ENCODE measurements at regions not wholly inside any gene's neighbourhood (a gene's known extent, or its start where the extent isn't known, plus 50 kb on each side); places are given as distances from the start of the nearest gene placed in this dataset.

DNA sequence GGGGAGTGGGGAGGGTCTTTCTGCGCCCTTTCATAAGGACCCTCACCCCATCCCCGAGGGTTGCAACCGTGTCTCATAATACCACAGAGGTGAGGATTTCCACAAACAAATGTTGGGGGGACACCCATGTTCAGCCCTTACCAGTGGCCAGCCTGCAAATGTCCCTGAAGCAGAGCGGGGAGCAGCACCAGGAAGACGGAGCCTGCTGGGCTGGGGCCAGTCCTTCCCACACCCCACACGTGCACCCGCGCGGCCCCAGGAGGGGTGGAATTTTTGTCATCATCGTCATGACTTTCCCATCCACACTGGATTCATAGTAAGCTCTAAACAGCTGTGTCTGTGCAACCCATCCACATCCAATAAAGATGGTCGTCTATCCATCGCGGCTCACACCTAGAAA lies 409.8 kb downstream of the BRD1 start:
- DNase-seq (ENCODE audit: low spot score): no peak
- TF ChIP-seq, protein P1, sequence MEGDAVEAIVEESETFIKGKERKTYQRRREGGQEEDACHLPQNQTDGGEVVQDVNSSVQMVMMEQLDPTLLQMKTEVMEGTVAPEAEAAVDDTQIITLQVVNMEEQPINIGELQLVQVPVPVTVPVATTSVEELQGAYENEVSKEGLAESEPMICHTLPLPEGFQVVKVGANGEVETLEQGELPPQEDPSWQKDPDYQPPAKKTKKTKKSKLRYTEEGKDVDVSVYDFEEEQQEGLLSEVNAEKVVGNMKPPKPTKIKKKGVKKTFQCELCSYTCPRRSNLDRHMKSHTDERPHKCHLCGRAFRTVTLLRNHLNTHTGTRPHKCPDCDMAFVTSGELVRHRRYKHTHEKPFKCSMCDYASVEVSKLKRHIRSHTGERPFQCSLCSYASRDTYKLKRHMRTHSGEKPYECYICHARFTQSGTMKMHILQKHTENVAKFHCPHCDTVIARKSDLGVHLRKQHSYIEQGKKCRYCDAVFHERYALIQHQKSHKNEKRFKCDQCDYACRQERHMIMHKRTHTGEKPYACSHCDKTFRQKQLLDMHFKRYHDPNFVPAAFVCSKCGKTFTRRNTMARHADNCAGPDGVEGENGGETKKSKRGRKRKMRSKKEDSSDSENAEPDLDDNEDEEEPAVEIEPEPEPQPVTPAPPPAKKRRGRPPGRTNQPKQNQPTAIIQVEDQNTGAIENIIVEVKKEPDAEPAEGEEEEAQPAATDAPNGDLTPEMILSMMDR (IDR thresholded peaks at IDR 0.05; ENCODE audit: extremely low read depth, missing control alignments): no peak

DNA sequence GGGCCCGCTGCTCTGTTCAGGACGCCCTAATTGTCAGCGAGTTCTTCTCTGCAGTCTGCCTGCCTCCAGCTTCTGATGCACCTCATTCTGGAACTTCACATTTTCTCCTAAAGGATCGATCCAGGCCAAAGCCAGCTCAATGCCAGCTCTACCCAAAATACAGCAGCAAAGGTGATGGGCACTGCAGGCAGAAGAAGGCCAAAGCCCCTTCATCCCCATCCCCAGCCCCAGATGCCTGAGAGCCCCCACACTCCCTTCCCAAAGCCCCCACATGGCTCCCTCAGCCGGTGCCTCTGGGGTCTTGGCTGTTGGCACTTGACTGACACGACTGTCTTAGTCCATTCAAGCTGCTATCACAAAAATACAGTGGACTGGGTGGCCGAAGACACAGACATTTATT lies 410.3 kb downstream of the BRD1 start:
- TF ChIP-seq, protein P1 (IDR thresholded peaks at IDR 0.05; ENCODE audit: extremely low read depth, missing control alignments): no peak
- DNase-seq (ENCODE audit: low spot score): no peak

DNA sequence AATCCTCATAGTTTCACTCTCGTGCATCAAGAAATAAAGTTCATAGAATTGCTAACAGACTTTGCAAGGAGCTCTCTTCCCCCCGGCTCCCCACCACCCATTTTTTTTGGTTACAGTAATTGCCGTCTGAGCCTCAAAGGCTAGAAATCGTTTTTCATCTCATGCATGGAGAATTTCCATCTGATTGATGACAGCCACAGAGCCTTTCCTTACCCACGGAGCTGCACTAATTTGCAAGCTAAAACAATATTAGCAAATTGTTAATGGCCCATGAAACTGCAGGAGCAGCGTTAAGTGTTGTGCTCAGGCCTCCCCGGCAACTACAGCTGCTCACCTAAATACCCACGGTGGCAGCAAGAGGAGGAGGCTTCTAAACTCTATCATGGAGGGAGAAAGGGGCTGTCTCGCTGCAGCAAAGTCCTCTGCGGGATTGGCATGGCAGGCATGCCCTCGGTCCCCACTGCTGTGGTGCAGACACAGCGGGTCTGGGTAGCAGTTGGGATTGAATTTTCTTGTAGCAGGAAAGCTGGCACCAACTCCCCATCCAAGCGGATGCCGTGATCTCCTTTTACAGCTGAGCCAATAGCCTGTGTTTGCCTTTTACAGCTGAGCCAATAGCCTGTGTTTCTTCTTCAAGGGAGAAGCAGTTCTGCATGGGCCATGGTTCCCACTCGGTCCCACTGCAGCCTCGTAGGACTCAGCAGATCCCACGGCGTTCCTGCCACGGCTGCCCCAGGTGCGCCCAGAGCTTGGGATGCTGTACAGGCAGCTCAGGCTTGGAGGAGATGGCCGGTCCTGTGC lies 412.3 kb downstream of the BRD1 start:
- DNase-seq (ENCODE audit: low spot score): no peak
- TF ChIP-seq, protein P1 (IDR thresholded peaks at IDR 0.05; ENCODE audit: extremely low read depth, missing control alignments): no peak

DNA sequence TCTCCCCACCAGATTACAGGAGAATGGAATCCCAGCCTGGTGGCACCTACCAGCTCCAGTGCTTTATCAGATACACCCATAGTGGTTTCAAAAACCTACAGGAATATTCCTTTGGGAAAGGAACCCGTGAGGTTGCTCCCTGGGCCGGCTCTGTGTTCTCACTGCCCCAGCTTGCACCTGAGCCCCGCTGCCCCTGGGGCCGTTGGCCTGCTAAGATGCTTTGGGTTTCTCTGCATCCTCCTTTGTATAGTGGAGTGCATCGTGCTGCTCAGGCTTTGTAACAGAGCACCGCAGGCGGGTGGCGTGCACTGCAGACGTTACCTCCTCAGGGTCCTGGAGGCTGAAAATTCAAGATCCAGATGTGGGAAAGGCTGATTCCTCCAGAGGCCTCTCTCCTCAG lies 414.1 kb downstream of the BRD1 start:
- DNase-seq (ENCODE audit: low spot score): no peak
- TF ChIP-seq, protein P1 (IDR thresholded peaks at IDR 0.05; ENCODE audit: extremely low read depth, missing control alignments): no peak

DNA sequence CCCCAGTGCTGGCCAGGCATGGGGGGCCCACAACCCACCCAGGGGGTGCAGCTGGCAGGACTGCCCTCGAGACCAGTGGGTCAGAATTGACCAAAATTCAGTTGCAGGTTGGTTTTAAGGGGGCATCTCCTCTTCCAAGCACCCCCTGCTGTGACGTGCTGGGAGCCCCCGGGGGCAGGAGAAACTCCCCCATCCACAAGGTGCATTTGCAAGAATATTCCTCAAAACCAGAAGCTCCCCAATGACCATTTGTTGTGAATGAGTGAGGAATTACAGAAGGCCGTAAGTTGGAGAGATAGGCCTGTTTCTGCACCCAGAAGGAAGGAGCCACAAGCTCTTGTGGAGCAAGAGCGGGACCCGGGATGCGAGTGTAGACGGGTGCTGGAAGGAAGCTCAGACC lies 414.5 kb downstream of the BRD1 start:
- DNase-seq (ENCODE audit: low spot score): no peak
- TF ChIP-seq, protein P1 (IDR thresholded peaks at IDR 0.05; ENCODE audit: extremely low read depth, missing control alignments): no peak

DNA sequence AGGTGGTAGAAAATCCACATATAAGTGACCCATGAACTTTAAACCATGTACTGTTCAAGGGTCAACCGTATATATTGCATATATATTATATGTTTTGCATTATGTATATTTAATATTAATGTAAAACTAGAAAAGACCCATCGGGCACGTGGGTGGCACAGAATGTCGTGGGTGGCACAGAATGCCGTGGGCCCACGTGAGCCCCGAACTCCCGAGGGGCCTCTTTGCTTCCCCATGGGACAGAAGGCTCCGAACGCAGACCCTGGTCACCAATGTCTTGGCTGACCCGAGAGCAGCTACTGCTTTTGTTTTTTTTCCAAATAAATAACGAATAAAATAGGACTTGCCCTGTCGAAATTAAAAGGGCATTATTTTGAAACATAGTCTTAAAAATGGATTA lies 415.4 kb downstream of the BRD1 start:
- TF ChIP-seq, protein P1 (IDR thresholded peaks at IDR 0.05; ENCODE audit: extremely low read depth, missing control alignments): no peak
- no peak for DNase-seq (ENCODE audit: low spot score)

DNA sequence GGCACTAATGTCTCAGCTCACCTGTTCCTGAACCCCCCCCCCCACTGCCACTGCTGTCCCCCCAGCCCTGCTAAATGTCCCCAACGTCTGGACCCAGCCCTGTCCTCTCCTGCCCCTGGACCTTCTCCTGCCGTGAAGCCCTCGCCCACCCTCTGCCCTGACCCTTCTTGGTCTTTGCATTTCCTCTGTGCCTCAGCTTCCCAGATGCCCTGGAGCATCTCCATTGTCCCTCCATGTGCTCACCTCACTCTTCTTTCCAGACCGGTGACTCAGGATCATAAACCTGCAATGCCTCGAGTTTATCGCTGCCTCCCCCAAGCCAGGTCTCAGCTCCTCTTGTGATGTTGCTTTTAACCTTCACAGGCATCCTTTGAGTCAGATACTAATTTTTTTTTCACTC lies 416.4 kb downstream of the BRD1 start:
- TF ChIP-seq, protein P1 (IDR thresholded peaks at IDR 0.05; ENCODE audit: extremely low read depth, missing control alignments): no peak

More for the DNA sequence above, 416.4 kb downstream of the BRD1 start:
- no peak for DNase-seq (ENCODE audit: low spot score)

All from GM20000 (cell line).